PFSK-1 (cell line): ENCODE measurements at regions not wholly inside any gene's neighbourhood (a gene's known extent, or its start where the extent isn't known, plus 50 kb on each side); places are given as distances from the start of the nearest gene placed in this dataset.

Source experiments
- FOXP2 ChIP-seq: optimal IDR thresholded peaks from 2 replicates; pipeline ENCODE3; 2011; ENCODE audit warnings: borderline replicate concordance, control low read depth, inconsistent platforms; ENCODE audit not compliant: insufficient read depth; ENCODE audit errors: extremely low read length, extremely low read depth
- POLR2AphosphoS5 ChIP-seq: IDR thresholded peaks from 2 replicates; pipeline ENCODE4 v1.6.1; 2012; ENCODE audit warnings: low read depth, mild to moderate bottlenecking, control low read depth, low read length, moderate library complexity
- TF ChIP-seq, protein P1 (sequence below), 2 experiments: IDR thresholded peaks; 2 replicates each; pipeline versions ENCODE4 v1.6.1 to v1.8.0; 2011 to 2012; ENCODE audit warnings: low read depth in 2 of 2, low read length in 2 of 2, control low read depth in 1 of 2, inconsistent platforms in 1 of 2, mild to moderate bottlenecking in 1 of 2, moderate library complexity in 1 of 2; ENCODE audit not compliant: insufficient read depth in 1 of 2

DNA sequence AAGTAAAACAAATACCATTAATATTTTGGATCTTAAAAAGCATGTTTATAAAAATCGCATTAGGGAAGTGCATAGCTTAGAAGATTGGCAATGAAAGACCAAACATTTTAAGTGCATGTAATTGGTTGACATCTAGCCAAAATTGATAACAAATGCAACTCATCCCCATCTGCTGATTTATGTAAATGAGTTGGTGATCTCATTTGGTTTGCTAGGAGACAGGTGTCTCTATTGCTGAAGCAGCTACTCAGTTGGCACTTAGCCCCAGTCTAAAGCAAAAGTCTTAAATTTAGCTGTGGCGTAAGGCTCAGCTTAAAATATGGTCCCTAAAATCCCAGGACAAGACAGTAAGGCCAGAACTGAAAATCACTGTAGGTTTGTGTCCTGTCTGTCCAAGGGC, 113.5 kb upstream of the CHL1 start:
- TF ChIP-seq, protein P1, sequence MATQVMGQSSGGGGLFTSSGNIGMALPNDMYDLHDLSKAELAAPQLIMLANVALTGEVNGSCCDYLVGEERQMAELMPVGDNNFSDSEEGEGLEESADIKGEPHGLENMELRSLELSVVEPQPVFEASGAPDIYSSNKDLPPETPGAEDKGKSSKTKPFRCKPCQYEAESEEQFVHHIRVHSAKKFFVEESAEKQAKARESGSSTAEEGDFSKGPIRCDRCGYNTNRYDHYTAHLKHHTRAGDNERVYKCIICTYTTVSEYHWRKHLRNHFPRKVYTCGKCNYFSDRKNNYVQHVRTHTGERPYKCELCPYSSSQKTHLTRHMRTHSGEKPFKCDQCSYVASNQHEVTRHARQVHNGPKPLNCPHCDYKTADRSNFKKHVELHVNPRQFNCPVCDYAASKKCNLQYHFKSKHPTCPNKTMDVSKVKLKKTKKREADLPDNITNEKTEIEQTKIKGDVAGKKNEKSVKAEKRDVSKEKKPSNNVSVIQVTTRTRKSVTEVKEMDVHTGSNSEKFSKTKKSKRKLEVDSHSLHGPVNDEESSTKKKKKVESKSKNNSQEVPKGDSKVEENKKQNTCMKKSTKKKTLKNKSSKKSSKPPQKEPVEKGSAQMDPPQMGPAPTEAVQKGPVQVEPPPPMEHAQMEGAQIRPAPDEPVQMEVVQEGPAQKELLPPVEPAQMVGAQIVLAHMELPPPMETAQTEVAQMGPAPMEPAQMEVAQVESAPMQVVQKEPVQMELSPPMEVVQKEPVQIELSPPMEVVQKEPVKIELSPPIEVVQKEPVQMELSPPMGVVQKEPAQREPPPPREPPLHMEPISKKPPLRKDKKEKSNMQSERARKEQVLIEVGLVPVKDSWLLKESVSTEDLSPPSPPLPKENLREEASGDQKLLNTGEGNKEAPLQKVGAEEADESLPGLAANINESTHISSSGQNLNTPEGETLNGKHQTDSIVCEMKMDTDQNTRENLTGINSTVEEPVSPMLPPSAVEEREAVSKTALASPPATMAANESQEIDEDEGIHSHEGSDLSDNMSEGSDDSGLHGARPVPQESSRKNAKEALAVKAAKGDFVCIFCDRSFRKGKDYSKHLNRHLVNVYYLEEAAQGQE (IDR thresholded peaks at IDR 0.05; ENCODE audit: insufficient read depth in 1 of 2, low read depth in 2 of 2, low read length in 2 of 2) = no peak
- TF ChIP-seq FOXP2 (no peak), POLR2AphosphoS5 (no peak)
